GM12891 (cell line): ENCODE measurements at regions not wholly inside any gene's neighbourhood (a gene's known extent, or its start where the extent isn't known, plus 50 kb on each side); places are given as distances from the start of the nearest gene placed in this dataset.
"Not testable (repeated sequence)": the region's sequence is repeated elsewhere in the genome, so short reads cannot be mapped to it uniquely, and the experiment has no call there.

Experiments used
- DNase-seq: peaks from one replicate; pipeline ENCODE4 v3.0.0; 2011; ENCODE audit warnings: low spot score; ENCODE audit not compliant: insufficient read length
- FAIRE-seq: peaks from 2 replicates; lab custom pipeline; 2011; peaks lifted over from hg19 to GRCh38; lab: Jason Lieb, UNC
- PAX5 ChIP-seq: IDR thresholded peaks from 2 replicates; pipeline ENCODE4 v1.6.1; 2011; ENCODE audit warnings: low read length, moderate library complexity, mild to moderate bottlenecking; ENCODE audit not compliant: insufficient read depth, severe bottlenecking
- POLR2A ChIP-seq: IDR thresholded peaks from 2 replicates; pipeline ENCODE4 v1.6.1; 2011; ENCODE audit warnings: low read depth, low read length, control low read depth
- POLR2AphosphoS5 ChIP-seq: IDR thresholded peaks from 2 replicates; pipeline ENCODE4 v1.6.1; 2011; ENCODE audit warnings: low read depth, low read length, control low read depth
- POU2F2 ChIP-seq: IDR thresholded peaks from 2 replicates; pipeline ENCODE4 v1.6.1; 2011; ENCODE audit warnings: low read depth, mild to moderate bottlenecking, control low read depth, low read length, moderate library complexity
- SPI1 ChIP-seq: IDR thresholded peaks from 2 replicates; pipeline ENCODE4 v1.6.1; 2011; ENCODE audit warnings: low read depth, low read length, control low read depth
- TAF1 ChIP-seq: IDR thresholded peaks from 2 replicates; pipeline ENCODE4 v1.6.1; 2011; ENCODE audit warnings: low read depth, low read length, control low read depth

DNA sequence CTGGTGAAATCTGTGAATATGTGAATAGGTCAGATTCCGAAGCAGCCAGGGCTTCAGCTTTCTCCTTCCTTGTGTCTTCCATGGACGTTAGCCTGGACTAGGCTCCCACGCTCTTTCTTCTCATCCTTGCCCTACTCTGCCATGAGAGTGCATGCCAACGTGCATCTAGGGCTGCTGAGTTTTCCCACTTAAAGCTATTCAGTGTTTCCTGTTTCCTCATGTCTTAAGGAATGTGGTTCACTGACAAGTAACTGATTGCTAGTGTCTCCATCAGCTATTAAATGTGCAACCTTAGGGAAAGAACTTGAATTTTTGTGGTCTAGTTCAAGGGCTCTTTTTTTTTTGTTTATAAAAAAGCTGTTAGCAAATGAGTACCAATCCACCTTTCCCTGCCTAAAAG, 642.3 kb upstream of the LINC00305 start:
- FAIRE-seq = no peak
- DNase-seq = no peak
- TF ChIP-seq POU2F2 = no peak
- TF ChIP-seq PAX5 = no peak
- TF ChIP-seq POLR2A = no peak
- no peak for TF ChIP-seq TAF1
- TF ChIP-seq SPI1 = no peak

DNA sequence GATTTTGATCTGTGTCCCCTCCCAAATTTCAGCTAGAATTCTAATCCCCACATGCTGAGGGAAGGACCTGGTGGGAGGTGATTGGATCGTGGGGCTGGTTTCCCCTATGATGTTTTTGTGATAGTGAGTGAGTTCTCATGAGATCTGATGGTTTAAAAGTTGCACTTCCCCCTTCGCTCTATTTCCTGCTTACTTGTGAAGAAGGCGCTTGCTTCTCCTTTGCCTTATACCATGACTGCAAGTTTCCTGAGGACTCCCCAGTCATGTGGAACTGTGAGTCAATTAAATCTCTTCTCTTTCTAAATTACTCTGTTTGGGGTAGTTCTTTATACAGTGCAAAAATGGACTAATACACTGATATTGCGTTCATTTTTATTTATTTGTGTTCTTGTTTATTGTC, 636.8 kb upstream of the LINC00305 start:
- no peak for FAIRE-seq
- no peak for DNase-seq
- TF ChIP-seq PAX5 = no peak
- TF ChIP-seq TAF1 = no peak
- no peak for TF ChIP-seq POLR2A
- no peak for TF ChIP-seq POU2F2
- TF ChIP-seq SPI1 = no peak
- no peak for TF ChIP-seq POLR2AphosphoS5

DNA sequence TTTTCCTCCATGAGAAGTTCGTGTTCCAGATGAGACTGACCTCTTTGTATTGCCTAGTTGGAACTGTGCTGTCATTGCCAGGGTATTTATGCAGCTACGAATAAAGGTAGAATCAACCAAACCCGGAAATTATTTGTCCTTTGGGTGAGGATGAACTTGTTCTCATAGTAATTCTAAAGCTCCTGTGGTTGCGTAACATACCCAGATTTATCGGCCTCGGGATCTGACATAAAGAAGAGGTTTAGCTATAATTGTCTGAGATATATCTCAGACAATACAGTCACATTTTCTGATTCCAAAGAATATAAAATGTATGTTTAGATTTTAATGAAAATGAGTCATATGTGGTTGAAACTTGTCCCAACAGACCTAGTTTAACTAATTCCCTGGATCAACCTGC, 628.7 kb upstream of the LINC00305 start:
- DNase-seq = no peak
- TF ChIP-seq PAX5 (no peak), SPI1 (no peak), POLR2A (no peak), TAF1 (no peak), POLR2AphosphoS5 (no peak), POU2F2 (no peak)
- FAIRE-seq = peak; percentile 5

DNA sequence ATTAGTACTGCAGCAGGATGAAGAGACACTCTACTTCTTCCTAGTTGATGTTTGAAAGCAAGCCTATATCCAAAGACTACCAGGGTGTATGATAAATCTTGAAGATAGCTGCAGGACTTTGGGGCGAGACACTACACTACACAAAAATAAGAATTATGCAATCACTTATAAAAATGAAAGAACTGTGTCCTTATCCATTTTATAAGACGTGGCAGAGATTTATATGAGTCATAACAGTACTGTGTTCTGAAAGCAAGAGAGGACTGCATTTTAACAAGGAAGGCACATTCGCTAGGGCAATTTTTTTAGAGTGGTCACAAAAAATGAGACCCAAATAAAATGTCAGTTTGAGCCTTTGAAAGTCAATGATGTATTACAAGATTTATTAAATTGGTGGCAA, 617.0 kb upstream of the LINC00305 start:
- FAIRE-seq (no peak), DNase-seq (no peak)
- TF ChIP-seq POLR2AphosphoS5 = no peak
- TF ChIP-seq PAX5 = no peak

DNA sequence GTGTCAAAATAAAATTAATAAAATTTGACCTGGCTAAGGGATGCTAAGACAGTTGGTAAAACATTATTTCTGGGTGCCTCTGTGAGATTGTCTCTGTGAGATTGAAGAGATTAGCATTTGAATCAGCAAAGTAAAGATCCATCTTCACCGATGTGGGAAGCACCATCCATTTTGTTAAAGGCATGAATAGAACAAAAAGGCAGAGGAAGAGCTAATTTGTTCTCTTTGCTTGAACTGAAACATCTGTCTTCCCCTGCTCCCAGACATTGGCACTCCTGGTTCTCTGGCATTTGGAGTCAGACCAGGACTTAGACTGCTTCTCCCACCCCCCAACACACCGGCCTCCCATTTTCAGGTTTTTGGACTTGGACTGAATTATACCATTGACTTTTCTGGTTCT, 603.8 kb upstream of the LINC00305 start:
- FAIRE-seq (no peak), DNase-seq (no peak)
- TF ChIP-seq PAX5 (no peak), POLR2AphosphoS5 (no peak), SPI1 (no peak), TAF1 (no peak), POU2F2 (no peak), POLR2A (no peak)

DNA sequence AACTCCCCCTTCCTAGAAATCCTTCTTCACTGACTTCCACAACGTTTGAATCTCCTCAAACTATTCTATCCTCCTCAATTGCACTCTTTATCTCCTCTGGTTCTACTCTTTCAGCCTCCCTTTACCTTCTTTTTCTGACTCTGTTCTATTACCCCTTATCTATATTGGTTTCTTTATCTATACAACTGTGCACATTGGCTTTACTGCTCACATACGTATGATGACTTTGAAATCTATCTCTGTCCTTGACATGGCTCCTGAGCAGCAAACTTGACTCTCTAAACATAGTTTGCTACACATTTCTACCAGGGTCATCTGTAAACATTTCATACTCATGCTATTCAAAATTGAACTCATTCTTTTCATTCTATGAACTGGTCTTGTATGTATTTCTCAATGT, 601.0 kb upstream of the LINC00305 start:
- FAIRE-seq (no peak), DNase-seq (no peak)
- TF ChIP-seq POLR2A = no peak
- TF ChIP-seq POLR2AphosphoS5 = no peak
- TF ChIP-seq TAF1 = no peak
- TF ChIP-seq SPI1 = no peak
- no peak for TF ChIP-seq PAX5
- no peak for TF ChIP-seq POU2F2

DNA sequence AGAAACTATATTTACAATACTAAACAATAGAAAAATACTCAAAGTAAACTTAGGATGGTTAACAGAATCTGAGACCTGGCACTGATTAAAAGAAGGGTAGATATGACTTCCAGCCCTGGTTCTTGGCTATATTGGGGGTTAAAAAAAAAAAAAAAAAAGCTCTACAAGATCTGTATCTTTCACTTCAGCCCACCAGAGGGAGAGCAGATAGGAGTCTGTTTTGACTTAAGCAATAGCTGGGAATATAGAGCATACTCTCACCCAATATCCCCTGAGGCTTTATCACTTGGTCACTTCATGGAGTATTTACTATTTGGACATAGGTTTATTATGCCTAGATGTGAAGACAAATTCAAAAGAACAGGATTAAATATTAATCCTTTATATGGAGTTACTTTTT, 598.9 kb upstream of the LINC00305 start:
- no peak for DNase-seq
- no peak for FAIRE-seq
- TF ChIP-seq TAF1 = no peak
- no peak for TF ChIP-seq POU2F2
- no peak for TF ChIP-seq PAX5
- TF ChIP-seq SPI1 = no peak
- no peak for TF ChIP-seq POLR2AphosphoS5
- TF ChIP-seq POLR2A = no peak

DNA sequence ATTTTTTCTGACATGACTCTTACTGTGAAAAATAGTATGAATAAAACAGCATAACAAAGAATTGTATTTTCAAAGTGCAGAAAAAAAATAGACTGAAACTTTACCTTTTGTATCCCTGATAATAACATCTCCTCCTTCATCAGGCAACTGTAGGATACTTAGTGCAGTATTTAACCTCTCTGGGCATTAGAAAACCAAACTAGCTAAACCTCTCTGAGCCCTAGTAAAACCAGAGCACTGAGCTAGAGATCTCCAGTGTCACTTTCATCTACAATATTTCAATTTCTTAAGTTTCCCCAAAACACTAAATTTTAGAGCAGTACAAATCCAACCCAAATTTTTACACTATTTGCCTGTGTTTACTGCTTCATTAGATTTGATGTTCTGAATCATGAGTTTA, 594.0 kb upstream of the LINC00305 start:
- FAIRE-seq (no peak), DNase-seq (no peak)
- TF ChIP-seq POLR2A = no peak

DNA sequence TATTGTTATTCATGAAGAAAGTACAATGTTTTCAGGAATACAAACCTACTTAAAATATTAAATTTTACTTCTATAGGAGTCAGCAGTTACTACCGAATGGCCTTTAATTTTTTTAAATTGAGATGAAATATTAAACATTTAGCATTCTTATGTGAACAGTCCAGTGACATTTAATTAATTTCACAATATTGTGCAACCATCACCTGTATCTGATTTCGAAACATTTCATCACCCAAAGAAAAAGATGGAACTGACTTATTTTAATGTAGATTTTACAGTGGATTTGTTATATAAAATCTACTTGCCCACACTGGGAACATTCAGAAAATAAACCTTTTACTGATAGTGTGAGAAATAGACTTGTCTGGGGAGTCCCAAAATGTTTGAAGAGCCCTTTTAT, 585.2 kb upstream of the LINC00305 start:
- TF ChIP-seq TAF1 (no peak), POU2F2 (no peak), POLR2A (no peak), SPI1 (no peak), PAX5 (no peak), POLR2AphosphoS5 (no peak)
- FAIRE-seq = no peak
- no peak for DNase-seq

DNA sequence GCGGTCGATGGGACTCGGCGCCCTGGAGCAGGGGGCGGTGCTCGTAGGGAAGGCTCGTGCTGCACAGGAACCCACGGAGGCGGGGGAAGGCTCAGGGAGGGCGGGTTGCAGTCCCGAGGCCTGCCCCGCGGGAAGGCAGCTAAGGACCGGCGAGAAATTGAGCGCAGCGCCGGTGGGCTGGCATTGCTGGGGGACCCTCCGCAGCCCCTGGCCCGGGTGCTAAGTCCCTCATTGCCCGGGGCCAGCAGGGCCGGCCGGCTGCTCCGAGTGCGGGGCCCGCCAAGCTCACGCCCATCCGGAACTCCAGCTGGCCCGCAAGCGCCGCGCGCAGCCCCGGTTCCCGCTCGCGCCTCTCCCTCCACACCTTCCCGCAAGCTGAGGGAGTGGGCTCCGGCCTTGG, 576.8 kb upstream of the LINC00305 start:
- DNase-seq, FAIRE-seq: not testable (repeated sequence)

DNA sequence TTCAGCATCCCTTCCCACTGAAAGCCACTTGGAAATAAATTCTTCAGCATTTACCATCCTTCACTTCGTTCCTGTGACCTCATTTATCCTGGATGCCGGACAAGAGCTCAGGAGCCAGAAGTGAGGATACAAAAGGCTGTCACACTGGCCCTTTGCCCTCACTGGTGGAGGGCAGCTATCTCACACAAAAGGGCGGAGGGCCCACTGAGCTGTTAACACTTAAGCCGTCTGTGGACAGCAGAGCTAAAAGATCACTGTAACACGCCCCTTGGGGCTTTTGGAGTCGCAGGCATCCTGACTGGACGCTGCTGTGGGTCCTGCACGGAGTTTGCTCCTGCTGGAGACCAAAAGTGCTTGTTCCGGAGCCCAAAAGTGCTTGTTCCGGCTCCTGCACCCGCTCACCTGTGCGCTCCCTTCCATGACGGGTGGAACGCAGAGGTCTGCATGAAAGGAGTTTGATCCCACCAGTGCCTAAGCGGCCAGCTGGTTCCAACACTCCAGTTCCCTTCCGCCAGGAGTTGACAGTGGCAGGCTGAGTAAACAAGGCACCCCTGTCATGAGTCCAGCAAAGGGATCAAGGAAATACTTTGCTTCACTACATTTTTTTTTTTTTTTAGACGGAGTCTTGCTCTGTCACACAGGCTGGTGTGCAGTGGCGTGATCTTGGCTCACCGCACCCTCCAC, 572.0 kb upstream of the LINC00305 start:
- FAIRE-seq (no peak), DNase-seq (no peak)
- TF ChIP-seq POU2F2 (no peak), PAX5 (no peak), POLR2A (no peak), TAF1 (no peak)

DNA sequence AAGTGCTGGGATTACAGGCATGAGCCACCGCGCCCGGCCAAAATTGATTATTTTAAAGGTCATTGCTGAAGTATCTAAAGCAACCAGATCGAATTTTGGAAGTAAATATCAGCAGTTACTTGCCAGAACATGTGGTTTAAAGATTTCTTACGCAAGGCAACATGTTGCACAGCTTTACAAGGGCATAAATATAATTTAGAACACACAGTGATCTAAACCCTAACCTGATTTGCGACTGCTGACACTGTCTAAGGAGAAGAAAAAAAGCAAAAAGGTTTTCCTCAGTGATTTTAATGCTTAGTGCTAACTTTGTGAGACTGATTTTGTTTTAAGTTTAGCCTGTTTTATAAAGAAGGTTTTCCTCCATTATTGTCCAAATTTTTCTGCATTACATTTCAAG, 569.9 kb upstream of the LINC00305 start:
- no peak for FAIRE-seq
- TF ChIP-seq TAF1 (no peak), SPI1 (no peak), POLR2A (no peak), PAX5 (no peak), POLR2AphosphoS5 (no peak), POU2F2 (no peak)
- no peak for DNase-seq
